EH (cell line): ENCODE measurements at regions not wholly inside any gene's neighbourhood (a gene's known extent, or its start where the extent isn't known, plus 50 kb on each side); places are given as distances from the start of the nearest gene placed in this dataset.
A peak's percentile ranks its signal among the peaks of the same experiment; 100 is the strongest.
"Not testable (repeated sequence)": the region's sequence is repeated elsewhere in the genome, so short reads cannot be mapped to it uniquely, and the experiment has no call there.

Experiments used
- DNase-seq: peaks from one replicate; pipeline ENCODE4 v3.0.0-alpha.2; 2015; ENCODE audit warnings: low read depth

DNA sequence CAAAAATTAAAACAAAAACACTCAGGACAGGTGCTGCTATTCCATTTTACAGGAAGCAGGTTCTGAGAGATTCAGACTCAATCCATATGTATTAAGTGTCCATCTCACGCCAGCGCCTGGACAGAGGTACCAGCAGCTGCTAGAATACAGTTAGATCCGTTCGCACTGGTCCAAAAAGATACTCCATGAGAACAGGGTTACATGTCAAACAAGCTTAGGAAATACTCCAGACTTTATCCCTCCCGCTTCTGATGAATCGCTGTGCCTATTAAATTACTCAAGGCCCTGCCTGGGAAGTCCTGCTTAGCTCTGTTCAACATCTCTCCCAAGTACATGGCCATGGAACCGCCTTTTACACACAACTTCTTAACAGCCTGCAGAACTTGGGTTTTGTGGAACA is 50.2 kb upstream of the SLC35C1 start:
- DNase-seq = no peak

GRCh38 chr11:45754261-45754709 is 50.7 kb upstream of the SLC35C1 start:
- DNase-seq = peak; percentile 18

GRCh38 chr11:45752106-45752505 is 52.8 kb upstream of the SLC35C1 start:
- no peak for DNase-seq

- no peak for DNase-seq
Observed at GRCh38 chr11:45751430-45751829, 53.5 kb upstream of the SLC35C1 start.

DNA sequence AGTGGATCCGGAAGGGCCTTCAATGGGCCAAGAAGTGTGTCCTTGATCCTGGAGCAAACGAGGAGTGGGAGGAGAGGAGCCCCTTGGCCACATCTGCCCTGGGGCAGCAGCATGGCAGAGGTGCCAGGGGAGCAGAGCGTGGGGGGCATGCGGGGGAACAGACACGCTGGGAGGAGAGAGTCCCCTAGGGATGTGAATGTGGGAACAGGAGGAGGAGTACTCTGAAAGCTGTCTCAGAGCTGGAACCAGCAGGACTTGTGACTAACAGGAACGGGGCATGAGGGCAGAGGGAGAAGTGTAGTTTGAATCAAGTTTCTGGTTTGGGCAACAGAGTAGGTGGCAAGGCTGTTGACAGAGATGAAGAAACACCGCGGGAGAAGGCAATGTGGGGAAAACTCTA is 54.5 kb upstream of the SLC35C1 start:
- no peak for DNase-seq

DNA sequence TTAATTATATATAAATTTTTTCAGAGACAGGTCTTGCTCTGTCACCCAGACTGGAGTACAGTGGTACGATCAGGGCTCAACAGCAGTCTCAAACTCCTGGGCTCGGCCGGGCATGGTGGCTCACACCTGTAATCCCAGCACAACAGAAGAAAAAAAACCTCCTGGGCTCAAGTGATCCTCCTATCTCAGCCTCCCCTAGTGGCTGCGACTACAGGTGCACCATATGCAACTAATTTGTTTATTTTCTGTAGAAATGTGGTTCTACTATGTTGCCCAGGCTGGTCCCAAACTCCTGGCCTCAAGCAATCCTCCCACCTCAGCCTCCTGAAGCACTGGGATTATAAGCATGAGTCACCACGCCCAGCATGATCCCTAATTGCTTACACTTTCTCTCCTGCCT is 56.1 kb upstream of the SLC35C1 start:
- no peak for DNase-seq

GRCh38 chr11:45745065-45745811 is 59.7 kb upstream of the SLC35C1 start:
- peak; percentile 20 for DNase-seq

DNA sequence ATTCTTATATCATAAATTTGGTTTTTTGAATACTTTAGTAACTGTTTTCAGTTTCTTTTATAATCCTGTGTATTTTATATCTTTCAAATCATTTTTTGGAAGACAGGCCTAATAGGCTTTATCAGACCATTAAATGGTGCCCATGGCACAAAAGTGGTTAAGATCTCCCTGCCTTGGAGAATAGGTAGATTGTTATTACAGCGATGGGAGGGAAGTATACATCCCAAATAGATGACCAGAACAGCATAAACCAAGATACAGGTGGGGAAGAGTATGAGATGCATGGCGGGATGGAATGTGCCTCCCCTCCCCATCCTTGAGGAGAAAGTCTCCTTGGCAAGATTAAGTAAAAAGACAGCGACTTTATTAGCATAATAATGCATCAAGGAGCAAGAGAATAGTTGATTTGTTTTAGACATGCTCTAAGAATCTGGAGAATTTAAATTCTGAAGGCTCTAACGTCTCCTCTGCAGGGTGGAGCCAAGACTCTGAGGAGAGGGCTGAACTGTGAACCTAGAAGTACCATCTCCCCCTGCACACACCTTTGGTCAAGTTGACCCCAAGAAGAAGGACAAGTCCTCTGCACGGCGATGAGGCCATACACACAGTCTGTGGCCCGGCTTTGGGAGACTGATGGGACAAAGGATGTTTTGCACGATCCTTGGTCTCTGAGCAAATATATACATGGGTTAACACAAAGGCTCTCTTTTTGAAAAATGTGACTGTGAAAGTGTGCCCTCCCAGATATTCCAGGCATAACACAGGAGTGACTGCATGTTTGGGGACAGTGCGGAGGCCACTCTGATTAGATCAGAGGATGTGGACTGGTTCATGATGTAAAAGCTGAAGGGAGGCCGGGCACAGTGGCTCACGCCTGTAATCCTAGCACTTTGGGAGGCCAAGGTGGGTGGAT is 61.1 kb upstream of the SLC35C1 start:
- no peak for DNase-seq

DNA sequence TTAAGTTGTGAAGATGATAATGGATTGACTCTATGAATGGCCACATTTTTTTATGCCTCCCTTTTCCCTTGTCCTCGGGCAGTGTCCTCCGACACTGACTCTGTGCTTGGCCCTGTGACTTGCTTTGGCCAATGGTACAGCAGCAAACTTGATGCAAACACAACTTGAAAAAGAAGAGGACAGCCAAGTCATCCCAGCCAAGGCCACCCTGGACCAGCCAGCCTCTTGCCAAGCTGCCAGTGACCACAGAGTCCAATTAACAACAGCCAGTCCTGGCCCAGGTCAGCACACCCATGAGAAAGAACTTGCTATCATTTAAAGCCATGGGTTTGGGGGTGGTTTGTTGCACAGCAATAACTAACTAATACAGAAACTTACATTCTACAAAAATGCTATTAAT is 63.4 kb upstream of the SLC35C1 start:
- DNase-seq = no peak

- no peak for DNase-seq
Observed at GRCh38 chr11:45741032-45741431, 63.9 kb upstream of the SLC35C1 start.

DNA sequence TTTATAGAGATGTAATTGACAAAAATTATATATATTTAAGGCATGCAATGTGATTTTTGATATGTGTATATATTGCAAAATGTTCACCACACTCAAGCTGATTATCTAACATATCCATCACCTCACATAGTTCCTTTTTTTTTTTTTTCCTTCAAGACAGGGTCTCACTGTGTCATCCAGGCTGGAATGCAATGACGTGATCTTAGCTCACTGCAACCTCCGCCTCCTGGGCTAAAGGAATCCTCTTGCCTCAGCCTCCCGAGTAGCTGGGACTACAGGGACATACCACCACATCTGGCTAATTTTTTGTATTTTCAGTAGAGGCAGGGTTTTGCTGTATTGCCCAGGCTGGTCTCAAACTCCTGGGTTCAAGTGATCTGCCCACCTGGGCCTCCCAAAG is 65.1 kb upstream of the SLC35C1 start:
- no peak for DNase-seq

DNA sequence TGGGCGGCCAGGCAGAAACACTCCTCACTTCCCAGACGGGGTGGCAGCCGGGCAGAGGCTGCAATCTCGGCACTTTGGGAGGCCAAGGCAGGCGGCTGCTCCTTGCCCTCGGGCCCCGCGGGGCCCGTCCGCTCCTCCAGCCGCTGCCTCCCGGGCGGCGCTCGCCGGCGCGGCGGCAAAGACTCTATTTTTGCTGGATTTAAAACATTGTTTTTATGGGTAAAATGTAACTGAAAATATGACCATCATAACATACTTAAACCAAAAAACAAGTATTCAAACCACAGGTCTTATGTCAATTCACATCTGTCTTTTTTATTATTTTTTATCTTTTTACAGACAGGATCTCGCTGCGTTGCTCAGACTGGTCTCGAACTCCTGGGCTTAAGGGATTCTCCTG is 65.9 kb upstream of the SLC35C1 start:
- DNase-seq = not testable (repeated sequence)

DNA sequence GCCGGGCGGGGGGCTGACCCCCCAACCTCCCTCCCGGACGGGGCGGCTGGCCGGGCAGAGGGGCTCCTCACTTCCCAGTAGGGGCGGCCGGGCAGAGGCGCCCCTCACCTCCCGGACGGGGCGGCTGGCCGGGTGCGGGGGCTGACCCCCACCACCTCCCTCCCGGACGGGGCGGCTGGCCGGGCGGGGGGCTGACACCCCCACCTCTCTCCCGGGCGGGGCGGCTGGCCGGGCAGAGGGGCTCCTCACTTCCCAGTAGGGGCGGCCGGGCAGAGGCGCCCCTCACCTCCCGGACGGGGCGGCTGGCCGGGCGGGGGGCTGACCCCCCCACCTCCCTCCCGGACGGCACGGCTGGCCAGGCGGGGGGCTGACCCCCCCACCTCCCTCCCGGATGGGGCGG is 66.8 kb upstream of the SLC35C1 start:
- not testable (repeated sequence) for DNase-seq

DNA sequence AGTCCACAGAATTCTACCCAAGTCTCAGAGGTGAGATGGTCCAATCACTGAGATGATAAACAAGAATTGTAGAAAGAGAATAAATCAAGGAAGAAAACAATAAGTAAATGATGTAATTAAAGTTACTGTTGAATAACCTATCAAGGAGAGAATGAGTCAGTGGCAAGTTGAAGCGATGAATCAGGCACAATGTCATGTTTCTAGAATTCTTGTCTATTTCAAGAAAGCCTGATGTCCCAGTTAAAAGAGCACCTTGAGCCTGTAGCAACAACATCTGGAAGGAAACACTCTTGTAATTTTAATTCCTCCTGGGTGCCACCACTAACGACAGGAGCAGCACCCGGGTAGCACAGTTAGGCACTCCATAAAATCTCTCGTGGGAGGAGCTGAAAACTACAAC is 67.9 kb upstream of the SLC35C1 start:
- peak; percentile 5 for DNase-seq

GRCh38 chr11:45736424-45736823 is 68.5 kb upstream of the SLC35C1 start:
- peak; percentile 4 for DNase-seq

DNA sequence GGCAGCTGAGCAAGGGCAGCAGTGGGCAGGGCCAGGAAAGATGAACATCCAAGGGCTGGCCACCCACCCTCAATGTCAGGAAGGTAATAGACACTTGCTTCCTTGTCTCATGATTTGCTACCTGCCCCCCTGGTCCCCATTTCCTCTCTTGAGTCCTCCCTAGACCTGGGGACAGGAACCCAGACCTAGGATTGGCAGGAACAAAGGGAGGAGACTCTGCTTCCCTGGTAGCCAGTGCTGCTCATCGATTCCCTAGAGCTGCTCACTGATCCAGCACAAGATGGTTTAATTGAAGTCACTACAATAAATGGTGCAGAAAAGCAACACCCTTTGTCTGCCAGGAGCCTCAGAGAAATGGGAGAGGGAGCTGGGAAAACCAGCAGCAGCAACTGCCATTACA is 67.8 kb upstream of the CHST1 start:
- DNase-seq = no peak

GRCh38 chr11:45732343-45732742 is 66.9 kb upstream of the CHST1 start:
- DNase-seq = no peak

- not testable (repeated sequence) for DNase-seq
Observed at GRCh38 chr11:45731171-45731570, 65.7 kb upstream of the CHST1 start.

DNA sequence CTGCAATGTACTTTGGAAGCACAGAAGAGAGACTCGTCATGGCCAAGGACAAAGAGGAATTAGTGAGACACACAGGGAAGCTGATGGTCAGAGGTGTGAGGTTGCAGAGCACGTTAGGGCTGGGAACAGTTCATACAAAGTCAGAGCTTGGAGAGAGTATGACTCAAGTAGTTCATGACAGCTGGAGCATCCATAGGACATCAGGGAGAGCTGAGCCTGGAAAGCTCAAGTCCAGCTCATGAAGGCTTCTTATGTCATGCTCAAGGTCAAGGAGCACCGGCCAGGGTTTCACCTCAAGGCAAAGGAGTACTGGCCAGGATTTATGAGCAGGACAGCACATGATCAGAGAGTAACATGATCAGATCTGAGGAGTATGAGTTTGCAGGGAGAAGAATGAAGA is 64.6 kb upstream of the CHST1 start:
- no peak for DNase-seq

GRCh38 chr11:45726493-45727054 is 61.2 kb upstream of the CHST1 start:
- DNase-seq = no peak

DNA sequence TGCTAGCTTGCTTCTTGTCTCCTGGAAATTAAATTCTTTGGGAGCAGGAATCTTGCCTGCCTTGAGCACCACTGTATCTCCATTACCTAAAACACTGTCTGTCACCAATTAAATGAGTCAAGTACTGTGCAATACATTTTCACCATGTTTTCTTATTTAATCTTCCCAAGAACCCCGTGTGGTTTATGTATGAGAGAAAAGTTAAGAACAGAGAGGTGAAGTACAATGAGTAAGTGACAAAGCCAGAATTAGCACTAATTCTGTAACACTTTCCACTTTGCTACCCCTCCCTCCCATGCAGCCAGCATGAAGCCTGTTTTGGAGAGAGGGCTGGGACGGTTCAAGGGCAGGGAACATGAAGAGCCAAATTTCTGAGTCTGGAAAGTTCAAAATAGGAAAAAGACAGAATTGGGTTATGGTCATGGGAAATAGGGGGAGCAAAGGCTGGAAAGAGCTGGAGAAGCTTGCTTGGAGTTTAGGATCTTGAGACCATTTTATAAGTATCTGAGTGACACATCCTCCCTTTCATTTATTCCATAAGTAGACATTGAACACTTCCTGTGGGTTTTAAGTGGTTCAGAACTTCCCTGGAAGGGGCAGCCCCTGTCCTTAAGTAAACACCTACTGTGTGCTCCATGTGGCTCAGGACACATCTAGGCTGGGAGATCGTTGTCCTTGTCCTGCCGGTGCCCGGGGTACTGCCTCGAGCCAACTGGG is 60.5 kb upstream of the CHST1 start:
- no peak for DNase-seq

DNA sequence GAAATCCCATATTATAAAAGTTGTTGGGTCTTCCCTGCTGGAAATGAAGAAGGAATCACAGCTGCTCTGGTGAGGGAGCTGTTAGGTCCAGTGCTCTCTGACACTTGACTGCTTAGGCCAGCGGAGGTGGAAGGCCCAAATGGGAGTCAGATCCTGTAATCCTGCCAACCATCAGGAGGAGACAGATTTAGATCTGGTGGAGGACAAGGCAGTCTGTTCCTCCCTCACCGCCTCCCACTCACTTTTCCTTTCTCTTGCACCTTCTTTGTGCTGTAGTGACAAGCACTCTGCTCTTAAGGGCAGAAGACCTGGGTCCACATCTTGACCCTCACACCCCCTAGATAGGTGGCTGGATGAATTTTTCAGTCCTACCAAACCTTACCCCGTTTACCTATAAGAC is 59.7 kb upstream of the CHST1 start:
- no peak for DNase-seq
